B cell (primary cell): ENCODE measurements at regions not wholly inside any gene's neighbourhood (a gene's known extent, or its start where the extent isn't known, plus 50 kb on each side); places are given as distances from the start of the nearest gene placed in this dataset.
"Not testable (repeated sequence)": the region's sequence is repeated elsewhere in the genome, so short reads cannot be mapped to it uniquely, and the experiment has no call there.

Source experiments
- CTCF ChIP-seq: fragments of 200-600 bp; IDR thresholded peaks from one replicate; pipeline ENCODE4 v1.8.0; 2022; ENCODE audit warnings: antibody characterized with exemption, mild to moderate bottlenecking
- EZH2 ChIP-seq: IDR thresholded peaks from 2 replicates; pipeline ENCODE4 v1.6.1; 2012; ENCODE audit warnings: borderline replicate concordance, low read depth, mild to moderate bottlenecking, moderate library complexity, low read length; ENCODE audit not compliant: insufficient read depth, poor library complexity, severe bottlenecking

GRCh38 chr1:109857702-109858101 is 52.9 kb upstream of the CSF1 start:
- not testable (repeated sequence) for TF ChIP-seq CTCF, EZH2
